B cell (primary cell): ENCODE measurements at regions not wholly inside any gene's neighbourhood (a gene's known extent, or its start where the extent isn't known, plus 50 kb on each side); places are given as distances from the start of the nearest gene placed in this dataset.
A peak's percentile ranks its signal among the peaks of the same experiment; 100 is the strongest.

Experiments
- ATAC-seq: fragments of 200-7000 bp; cut with Tn5 transposase; one replicate; pipeline ENCODE4 v1.10.0; 2021; ENCODE audit warnings: low read depth, mild to moderate bottlenecking, moderate number of reproducible peaks, moderate library complexity
- CTCF ChIA-PET: fragments of 350-600 bp; sonication (Branson Sonifier 250); formaldehyde crosslinking; loops from one replicate; lab custom pipeline; 2021; ENCODE audit warnings: antibody characterized with exemption, inconsistent platforms; lab: Charles Lee
- POLR2A ChIA-PET: fragments of 350-600 bp; sonication (Branson Sonifier 250); formaldehyde crosslinking; loops from one replicate; lab custom pipeline; 2021; ENCODE audit warnings: antibody characterized with exemption; lab: Charles Lee
- DNase-seq: peaks from one replicate; pipeline ENCODE4 v3.0.0; 2013
- H2AFZ ChIP-seq: 2 replicates; pipeline ENCODE4 v1.6.1; 2012; ENCODE audit warnings: mild to moderate bottlenecking, low read depth, low read length; ENCODE audit not compliant: insufficient read depth, poor library complexity, severe bottlenecking
- H3K27ac ChIP-seq, 2 donors: 1 replicate in 1 of 2; 2 replicates in 1 of 2; pipeline ENCODE4 v1.5.1; 2012 to 2013; ENCODE audit warnings: low read length in 2 of 2, mild to moderate bottlenecking in 2 of 2, moderate library complexity in 1 of 2
- H3K27me3 ChIP-seq, 4 experiments: fragments of 200-600 bp in 1 of 4; sonication (generic) in 1 of 4; replicated peaks in 1 of 4; 1 replicate in 2 of 4; 2 replicates in 2 of 4; pipeline versions ENCODE4 v1.6.1 to v1.7.0; 2013 to 2016; ENCODE audit warnings: low read length in 3 of 4, mild to moderate bottlenecking in 2 of 4, mixed read lengths in 1 of 4, moderate library complexity in 1 of 4; ENCODE audit not compliant: insufficient read depth in 4 of 4, control insufficient read depth in 3 of 4; ENCODE audit errors: control extremely low read depth in 1 of 4
- H3K36me3 ChIP-seq, 2 experiments: replicated peaks in 1 of 2; 1 replicate in 1 of 2; 2 replicates in 1 of 2; pipeline versions ENCODE4 v1.6.1 to v1.7.1; 2013; ENCODE audit warnings: low read length in 1 of 2; ENCODE audit not compliant: insufficient read depth in 2 of 2, control insufficient read depth in 1 of 2; ENCODE audit errors: control extremely low read depth in 1 of 2, extremely low read depth in 1 of 2
- H3K4me1 ChIP-seq, 2 donors: fragments of 200-600 bp in 1 of 2; sonication (generic) in 1 of 2; 1 replicate in 1 of 2; 2 replicates in 1 of 2; pipeline versions ENCODE4 v1.5.1 to v1.6.1; 2013 to 2017; ENCODE audit warnings: low read length in 2 of 2; ENCODE audit not compliant: control insufficient read depth in 2 of 2, insufficient read depth in 2 of 2
- H3K4me2 ChIP-seq: replicated peaks from 2 replicates; pipeline ENCODE3; 2012; ENCODE audit warnings: mild to moderate bottlenecking, low read depth, low read length; ENCODE audit not compliant: poor library complexity, severe bottlenecking
- H3K4me3 ChIP-seq, 5 experiments: fragments of 200-600 bp in 1 of 5; sonication (generic) in 1 of 5; 1 replicate in 3 of 5; 2 replicates in 2 of 5; pipeline versions ENCODE4 v1.5.1 to v1.7.0; 2011 to 2016; ENCODE audit warnings: low read length in 4 of 5, mild to moderate bottlenecking in 4 of 5, low read depth in 2 of 5, control low read depth in 1 of 5, moderate library complexity in 1 of 5; ENCODE audit not compliant: insufficient read depth in 1 of 5; ENCODE audit errors: control extremely low read depth in 1 of 5, extremely low read depth in 1 of 5
- H3K79me2 ChIP-seq: fragments of 200-600 bp; sonication (generic); one replicate; pipeline ENCODE4 v1.6.0; 2016; ENCODE audit warnings: low read length; ENCODE audit not compliant: control insufficient read depth, insufficient read depth
- H3K9ac ChIP-seq: fragments of 200-600 bp; sonication (generic); 2 replicates; pipeline ENCODE4 v1.6.1; 2017; ENCODE audit warnings: mild to moderate bottlenecking, low read length, moderate library complexity
- H3K9me3 ChIP-seq, 3 donors: one replicate each; pipeline versions ENCODE4 v1.6.1 to v1.7.1; 2013; ENCODE audit warnings: low read length in 2 of 3; ENCODE audit not compliant: control insufficient read depth in 2 of 3, insufficient read depth in 1 of 3; ENCODE audit errors: control extremely low read depth in 1 of 3
- H4K20me1 ChIP-seq: 2 replicates; pipeline ENCODE4 v1.6.0; 2012; ENCODE audit warnings: mild to moderate bottlenecking, low read length; ENCODE audit not compliant: insufficient read depth, control insufficient read depth, poor library complexity, severe bottlenecking
- H3K27ac Mint-ChIP-seq: one replicate; pipeline ENCODE4 v1.8.0; 2021; ENCODE audit warnings: mixed read lengths
- H3K27me3 Mint-ChIP-seq: one replicate; pipeline ENCODE4 v1.8.0; 2021; ENCODE audit warnings: mixed read lengths
- H3K4me1 Mint-ChIP-seq: one replicate; pipeline ENCODE4 v1.8.0; 2021; ENCODE audit warnings: mixed read lengths
- H3K4me3 Mint-ChIP-seq: one replicate; pipeline ENCODE4 v1.8.0; 2021; ENCODE audit warnings: mixed read lengths
- H3K9me3 Mint-ChIP-seq: one replicate; pipeline ENCODE4 v1.8.0; 2022; ENCODE audit warnings: mixed read lengths; ENCODE audit not compliant: insufficient read depth
- EZH2 ChIP-seq: IDR thresholded peaks from 2 replicates; pipeline ENCODE4 v1.6.1; 2012; ENCODE audit warnings: borderline replicate concordance, low read depth, mild to moderate bottlenecking, moderate library complexity, low read length; ENCODE audit not compliant: insufficient read depth, poor library complexity, severe bottlenecking
- WGBS: methylation state at CpG from one replicate; pipeline ENCODE4 v1.1.5; 2013; ENCODE audit warnings: missing lambda C conversion rate; ENCODE audit not compliant: insufficient coverage; 5-methylcytosine and 5-hydroxymethylcytosine counted together
- intact Hi-C: fragments of 100-400 bp; cut with micrococcal nuclease; formaldehyde crosslinking; loops from one replicate; pipeline ENCODE4 v1.10.0; 2022
- TF ChIP-seq, protein P1 (sequence below): fragments of 200-600 bp; IDR thresholded peaks from one replicate; pipeline ENCODE4 v1.8.0; 2022; ENCODE audit warnings: antibody characterized with exemption, mild to moderate bottlenecking

GRCh38 chr4:162894387-162894786 lies 272.3 kb downstream of the NAF1 start:
- POLR2A ChIA-PET: no interaction called here
- no peak for ATAC-seq

DNA sequence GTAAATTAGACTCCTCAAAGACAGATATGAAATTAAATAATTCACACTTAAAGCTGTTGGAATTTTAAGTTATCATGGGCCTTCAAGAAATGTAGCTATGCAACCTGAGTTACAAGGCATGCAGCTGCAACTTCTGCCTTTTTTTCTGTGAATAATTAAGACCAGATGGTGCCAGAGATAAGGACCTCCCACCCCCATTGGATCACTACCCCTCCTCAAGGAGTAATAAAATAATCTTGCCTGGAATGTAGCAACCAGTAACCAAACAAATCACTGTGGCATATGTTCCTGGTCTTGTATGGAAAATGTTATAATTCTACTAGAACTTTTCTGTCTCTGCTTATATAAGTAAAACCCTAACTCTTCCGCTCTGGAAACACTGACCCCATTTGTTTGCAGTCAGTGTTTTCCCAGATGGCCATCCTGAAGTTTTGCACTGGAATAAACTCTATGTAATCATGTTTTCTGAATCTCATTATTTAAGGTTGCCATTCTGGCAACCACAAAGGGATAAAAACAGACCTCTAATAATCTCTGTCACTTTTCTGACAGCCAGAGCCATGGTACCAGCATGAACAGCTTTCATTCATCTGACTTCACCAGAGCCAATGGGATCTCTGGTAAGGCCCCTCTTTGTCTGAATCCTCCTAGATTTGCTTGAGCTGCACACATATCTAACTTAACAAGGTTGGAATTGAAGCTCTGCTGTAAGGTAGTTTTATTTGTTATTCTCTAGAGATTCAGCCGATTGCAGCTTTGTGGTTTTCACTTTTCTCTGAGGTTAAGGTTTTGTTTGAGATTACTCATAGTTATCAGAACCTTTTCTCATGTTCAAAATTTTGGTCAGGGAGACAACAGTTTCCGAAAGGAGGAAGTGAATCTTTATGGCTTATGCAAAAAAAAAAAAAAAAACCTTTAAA lies 274.6 kb downstream of the NAF1 start:
- Mint-ChIP-seq H3K9me3 (no peaks in the 10 kb centered on the region), H3K27ac (no peak overlapping the region), H3K27me3 (peaks cover 21% of the 10 kb centered on the region), H3K4me3 (no peak overlapping the region), H3K4me1 (peaks cover 15% of the 10 kb centered on the region)
- no peak overlapping the region for H3K27ac ChIP-seq
- intact Hi-C loops: no loop called here
- H3K4me1 ChIP-seq: peaks cover 0 to 10% of the 10 kb centered on the region in 2 donors
- no peaks in the 10 kb centered on the region for H3K79me2 ChIP-seq
- H3K36me3 ChIP-seq: no peaks in the 10 kb centered on the region
- H3K9me3 ChIP-seq: no peaks in the 10 kb centered on the region
- ChIA-PET POLR2A (no interaction called here), CTCF (no interaction called here)
- DNase-seq: peak; percentile 36
- H3K27me3 ChIP-seq: peaks cover 0 to 5% (median 0%) of the 10 kb centered on the region in 4 experiments
- no peak overlapping the region for H3K4me2 ChIP-seq
- no peak overlapping the region for H3K4me3 ChIP-seq
- H2AFZ ChIP-seq: no peak overlapping the region
- WGBS: no CpG with 5 or more reads among the region's 3 CpGs
- ATAC-seq: peak; percentile 47
- H4K20me1 ChIP-seq: no peaks in the 10 kb centered on the region
- H3K9ac ChIP-seq: no peak overlapping the region
- no peak for TF ChIP-seq EZH2
- TF ChIP-seq, protein P1, sequence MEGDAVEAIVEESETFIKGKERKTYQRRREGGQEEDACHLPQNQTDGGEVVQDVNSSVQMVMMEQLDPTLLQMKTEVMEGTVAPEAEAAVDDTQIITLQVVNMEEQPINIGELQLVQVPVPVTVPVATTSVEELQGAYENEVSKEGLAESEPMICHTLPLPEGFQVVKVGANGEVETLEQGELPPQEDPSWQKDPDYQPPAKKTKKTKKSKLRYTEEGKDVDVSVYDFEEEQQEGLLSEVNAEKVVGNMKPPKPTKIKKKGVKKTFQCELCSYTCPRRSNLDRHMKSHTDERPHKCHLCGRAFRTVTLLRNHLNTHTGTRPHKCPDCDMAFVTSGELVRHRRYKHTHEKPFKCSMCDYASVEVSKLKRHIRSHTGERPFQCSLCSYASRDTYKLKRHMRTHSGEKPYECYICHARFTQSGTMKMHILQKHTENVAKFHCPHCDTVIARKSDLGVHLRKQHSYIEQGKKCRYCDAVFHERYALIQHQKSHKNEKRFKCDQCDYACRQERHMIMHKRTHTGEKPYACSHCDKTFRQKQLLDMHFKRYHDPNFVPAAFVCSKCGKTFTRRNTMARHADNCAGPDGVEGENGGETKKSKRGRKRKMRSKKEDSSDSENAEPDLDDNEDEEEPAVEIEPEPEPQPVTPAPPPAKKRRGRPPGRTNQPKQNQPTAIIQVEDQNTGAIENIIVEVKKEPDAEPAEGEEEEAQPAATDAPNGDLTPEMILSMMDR: no peak

More at GRCh38 chr4:162894387-162894786, 272.3 kb downstream of the NAF1 start:
- intact Hi-C loops: no loop called here
- H3K36me3 ChIP-seq: no peaks in the 10 kb centered on the region
- peaks cover 0 to 5% (median 0%) of the 10 kb centered on the region in 4 experiments for H3K27me3 ChIP-seq
- Mint-ChIP-seq H3K27ac (no peak overlapping the region), H3K4me3 (no peak overlapping the region), H3K4me1 (peaks cover 15% of the 10 kb centered on the region), H3K9me3 (no peaks in the 10 kb centered on the region), H3K27me3 (peaks cover 21% of the 10 kb centered on the region)
- no peak for TF ChIP-seq EZH2
- TF ChIP-seq, protein P1: no peak
- H3K79me2 ChIP-seq: no peaks in the 10 kb centered on the region
- H3K4me1 ChIP-seq: peaks cover 0 to 10% of the 10 kb centered on the region in 2 donors
- H3K27ac ChIP-seq: no peak overlapping the region
- CTCF ChIA-PET: interaction anchor here (0.7 kb wide), 1 partner anchor 698 kb away, joined by 5 read pairs; no protein-coding TSS in a partner anchor
- no peak for DNase-seq
- no peak overlapping the region for H3K9ac ChIP-seq
- H3K4me2 ChIP-seq: no peak overlapping the region
- no peak overlapping the region for H3K4me3 ChIP-seq
- H4K20me1 ChIP-seq: no peaks in the 10 kb centered on the region
- no CpG with 5 or more reads among the region's 3 CpGs for WGBS
- no peaks in the 10 kb centered on the region for H3K9me3 ChIP-seq
- no peak overlapping the region for H2AFZ ChIP-seq
